H1 (cell line): ENCODE measurements at regions not wholly inside any gene's neighbourhood (a gene's known extent, or its start where the extent isn't known, plus 50 kb on each side); places are given as distances from the start of the nearest gene placed in this dataset.
"Not testable (repeated sequence)": the region's sequence is repeated elsewhere in the genome, so short reads cannot be mapped to it uniquely, and the experiment has no call there.

Experiments used
- CTCF ChIA-PET: fragments of 300-600 bp; sonication (Branson Sonifier 250); formaldehyde crosslinking; loops from one replicate; lab custom pipeline; 2021; ENCODE audit not compliant: partially characterized antibody; lab: Charles Lee
- POLR2A ChIA-PET: fragments of 300-600 bp; sonication (Branson Sonifier 250); formaldehyde crosslinking; loops from one replicate; lab custom pipeline; 2021; ENCODE audit warnings: inconsistent platforms; ENCODE audit not compliant: partially characterized antibody; lab: Charles Lee
- DNase-seq, 2 experiments: peaks; one replicate each; pipeline versions ENCODE4 v3.0.0 to v3.0.0-alpha.2; 2010 to 2022; ENCODE audit warnings: low spot score in 2 of 2, low read depth in 1 of 2, mixed read lengths in 1 of 2
- FAIRE-seq: peaks from 2 replicates; lab custom pipeline; 2011; peaks lifted over from hg19 to GRCh38; lab: Jason Lieb, UNC
- H2AFZ ChIP-seq: 2 replicates; pipeline ENCODE4 v1.8.1; 2012; ENCODE audit warnings: low read length, inconsistent platforms
- H2AK5ac ChIP-seq: 2 replicates; pipeline ENCODE4 v1.6.1; 2013; ENCODE audit warnings: low read depth, low read length
- H2BK120ac ChIP-seq: replicated peaks from 2 replicates; pipeline ENCODE3; 2013; ENCODE audit warnings: low read depth, low read length, inconsistent platforms
- H2BK12ac ChIP-seq: 2 replicates; pipeline ENCODE4 v1.6.1; 2013; ENCODE audit warnings: low read depth, low read length
- H2BK15ac ChIP-seq: 2 replicates; pipeline ENCODE4 v1.6.1; 2013; ENCODE audit warnings: low read length
- H2BK20ac ChIP-seq: 2 replicates; pipeline ENCODE4 v1.6.1; 2013; ENCODE audit warnings: low read length
- H2BK5ac ChIP-seq: 2 replicates; pipeline ENCODE4 v1.6.1; 2013; ENCODE audit warnings: low read depth, low read length
- H3K14ac ChIP-seq: 2 replicates; pipeline ENCODE4 v1.6.1; 2013; ENCODE audit warnings: inconsistent platforms; ENCODE audit not compliant: insufficient read length
- H3K18ac ChIP-seq: 2 replicates; pipeline ENCODE4 v1.6.1; 2013; ENCODE audit warnings: low read length; ENCODE audit errors: extremely low read depth
- H3K23ac ChIP-seq: 2 replicates; pipeline ENCODE4 v1.6.1; 2013; ENCODE audit warnings: inconsistent platforms; ENCODE audit not compliant: insufficient read length
- H3K23me2 ChIP-seq: 2 replicates; pipeline ENCODE4 v1.6.1; 2013; ENCODE audit warnings: low read depth, low read length
- H3K27ac ChIP-seq: 2 replicates; pipeline ENCODE4 v1.6.1; 2011; ENCODE audit warnings: low read depth, low read length, inconsistent platforms
- H3K27me3 ChIP-seq, 4 experiments: replicated peaks in 1 of 4; 1 replicate in 1 of 4; 2 replicates in 3 of 4; pipeline versions ENCODE4 v1.6.1 to v1.8.1; 2011 to 2013; ENCODE audit warnings: low read length in 3 of 4, mild to moderate bottlenecking in 3 of 4, inconsistent platforms in 2 of 4, mixed read lengths in 2 of 4, moderate library complexity in 1 of 4; ENCODE audit not compliant: control insufficient read depth in 3 of 4, insufficient read depth in 3 of 4; ENCODE audit errors: extremely low read depth in 1 of 4
- H3K36me3 ChIP-seq, 4 experiments: 2 replicates each; pipeline versions ENCODE4 v1.6.1 to v1.8.1; 2011 to 2013; ENCODE audit warnings: mild to moderate bottlenecking in 4 of 4, low read length in 3 of 4, moderate library complexity in 2 of 4, control low read depth in 1 of 4, inconsistent platforms in 1 of 4; ENCODE audit not compliant: insufficient read depth in 4 of 4, control insufficient read depth in 2 of 4
- H3K4ac ChIP-seq: replicated peaks from 2 replicates; pipeline ENCODE3; 2013; ENCODE audit warnings: low read length, low read depth, mixed read lengths, inconsistent platforms; ENCODE audit not compliant: insufficient read length
- H3K4me1 ChIP-seq, 4 experiments: replicated peaks in 1 of 4; 1 replicate in 1 of 4; 2 replicates in 3 of 4; pipeline versions ENCODE4 v1.6.1 to v1.8.1; 2011 to 2013; ENCODE audit warnings: low read length in 3 of 4, inconsistent platforms in 2 of 4, mixed read lengths in 1 of 4; ENCODE audit not compliant: insufficient read depth in 4 of 4, control insufficient read depth in 3 of 4
- H3K4me2 ChIP-seq, 2 experiments: 2 replicates each; pipeline versions ENCODE4 v1.6.1 to v1.8.1; 2011 to 2013; ENCODE audit warnings: low read depth in 2 of 2, low read length in 2 of 2, control low read depth in 1 of 2, inconsistent platforms in 1 of 2, mild to moderate bottlenecking in 1 of 2; ENCODE audit not compliant: insufficient read depth in 1 of 2
- H3K4me3 ChIP-seq, 4 experiments: fragments of 200-600, 300-600 bp in 1 of 4; sonication (generic), shearing (Covaris generic), sonication (Bioruptor Twin) in 1 of 4; 2 replicates each; pipeline versions ENCODE4 v1.5.1 to v1.8.1; 2011 to 2016; ENCODE audit warnings: low read length in 4 of 4, low read depth in 3 of 4, control low read depth in 2 of 4, inconsistent platforms in 2 of 4, mild to moderate bottlenecking in 2 of 4, mixed read lengths in 1 of 4, moderate library complexity in 1 of 4; ENCODE audit not compliant: insufficient read depth in 2 of 4; ENCODE audit errors: extremely low read depth in 1 of 4
- H3K56ac ChIP-seq: replicated peaks from 2 replicates; pipeline ENCODE3; 2013; ENCODE audit warnings: low read depth, mild to moderate bottlenecking, mixed read lengths, low read length, inconsistent platforms; ENCODE audit not compliant: insufficient read length
- H3K79me1 ChIP-seq: 2 replicates; pipeline ENCODE4 v1.6.1; 2013; ENCODE audit warnings: low read depth, low read length, control low read depth
- H3K79me2 ChIP-seq, 2 experiments: 2 replicates each; pipeline versions ENCODE4 v1.6.1 to v1.8.1; 2012 to 2013; ENCODE audit warnings: low read length in 2 of 2, mild to moderate bottlenecking in 2 of 2, inconsistent platforms in 1 of 2; ENCODE audit not compliant: insufficient read depth in 2 of 2, control insufficient read depth in 1 of 2
- H3K9ac ChIP-seq, 4 experiments: replicated peaks in 1 of 4; 1 replicate in 1 of 4; 2 replicates in 3 of 4; pipeline versions ENCODE4 v1.6.1 to v1.8.1; 2011 to 2013; ENCODE audit warnings: low read depth in 3 of 4, low read length in 3 of 4, control low read depth in 2 of 4, mild to moderate bottlenecking in 2 of 4, moderate library complexity in 2 of 4, inconsistent platforms in 1 of 4; ENCODE audit errors: extremely low read depth in 1 of 4
- H3K9me3 ChIP-seq, 2 experiments: 2 replicates each; pipeline versions ENCODE4 v1.6.1 to v1.8.1; 2012 to 2013; ENCODE audit warnings: mild to moderate bottlenecking in 2 of 2, moderate library complexity in 2 of 2, control low read depth in 1 of 2, inconsistent platforms in 1 of 2, low read depth in 1 of 2, low read length in 1 of 2, mixed read lengths in 1 of 2; ENCODE audit not compliant: insufficient read depth in 2 of 2
- H4K20me1 ChIP-seq, 2 experiments: replicated peaks in 1 of 2; 2 replicates each; pipeline versions ENCODE3 to v1.8.1; 2011 to 2013; ENCODE audit warnings: inconsistent platforms in 2 of 2, low read length in 2 of 2, mild to moderate bottlenecking in 1 of 2; ENCODE audit not compliant: insufficient read depth in 2 of 2, control insufficient read depth in 1 of 2
- H4K5ac ChIP-seq: 2 replicates; pipeline ENCODE4 v1.6.1; 2013; ENCODE audit warnings: low read length, low read depth, mixed read lengths, inconsistent platforms; ENCODE audit not compliant: insufficient read length
- H4K8ac ChIP-seq: 2 replicates; pipeline ENCODE4 v1.8.0; 2013; ENCODE audit warnings: mild to moderate bottlenecking, moderate library complexity, low read length, inconsistent platforms; ENCODE audit not compliant: insufficient read depth; ENCODE audit errors: extremely low read depth
- H4K91ac ChIP-seq: replicated peaks from 2 replicates; pipeline ENCODE3; 2013; ENCODE audit warnings: low read length, mixed read lengths, inconsistent platforms; ENCODE audit not compliant: insufficient read length
- WGBS, 2 experiments: shearing (Covaris generic) in 1 of 2; methylation state at CpG; one replicate each; pipeline versions ENCODE4 v1.1.6 to v1.1.7; 2013 to 2015; ENCODE audit warnings: low lambda C conversion rate in 2 of 2, mixed read lengths in 2 of 2, inconsistent platforms in 1 of 2, low coverage in 1 of 2, missing lambda C conversion rate in 1 of 2; ENCODE audit not compliant: insufficient replicate concordance in 2 of 2, insufficient coverage in 1 of 2, insufficient read length in 1 of 2; ENCODE audit errors: extremely low coverage in 1 of 2, missing lambda C conversion rate in 1 of 2; 5-methylcytosine and 5-hydroxymethylcytosine counted together

DNA sequence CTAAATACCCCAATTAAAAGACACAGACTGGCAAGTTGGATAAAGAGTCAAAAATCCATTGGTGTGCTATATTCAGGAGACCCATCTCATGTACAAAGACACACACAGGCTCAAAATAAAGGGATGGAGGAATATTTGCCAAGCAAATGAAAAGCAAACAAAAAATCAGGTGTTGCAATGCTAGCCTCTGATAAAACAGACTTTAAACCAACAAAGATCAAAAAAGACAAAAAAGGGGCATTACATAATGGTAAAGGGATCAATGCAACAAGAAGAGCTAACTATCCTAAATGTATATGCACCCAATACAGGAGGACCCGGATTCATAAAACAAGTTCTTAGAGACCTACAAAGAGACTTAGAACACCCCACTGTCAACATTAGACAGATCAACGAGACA lies 177.4 kb downstream of the RAMP3 start:
- H2AFZ ChIP-seq, H2AK5ac ChIP-seq, H3K79me2 ChIP-seq, H3K23me2 ChIP-seq, H3K4ac ChIP-seq, POLR2A ChIA-PET, H3K23ac ChIP-seq, H3K56ac ChIP-seq, H3K9me3 ChIP-seq, H3K9ac ChIP-seq, H2BK15ac ChIP-seq, H3K14ac ChIP-seq, H4K20me1 ChIP-seq, H3K27ac ChIP-seq, H3K36me3 ChIP-seq, H2BK120ac ChIP-seq, H2BK12ac ChIP-seq, H4K8ac ChIP-seq, DNase-seq, H3K27me3 ChIP-seq, H4K5ac ChIP-seq, H3K4me1 ChIP-seq, FAIRE-seq, H3K18ac ChIP-seq, H3K4me2 ChIP-seq, H4K91ac ChIP-seq, H3K79me1 ChIP-seq, H2BK5ac ChIP-seq, H3K4me3 ChIP-seq, H2BK20ac ChIP-seq, CTCF ChIA-PET: not testable (repeated sequence)
- 83% methylated on average over 2 of the region's 2 CpGs; no CpG with 5 or more reads in 1 of the 2 experiments for WGBS, 2 experiments
